Fibroblast of lung (primary cell): ENCODE measurements at regions not wholly inside any gene's neighbourhood (a gene's known extent, or its start where the extent isn't known, plus 50 kb on each side); places are given as distances from the start of the nearest gene placed in this dataset.

ENCODE experiments used
- CTCF ChIP-seq, 2 donors: IDR thresholded peaks in 1 of 2; conservative IDR thresholded peaks in 1 of 2; 1 replicate in 1 of 2; 2 replicates in 1 of 2; pipeline ENCODE4 v1.5.1; 2011 to 2012; ENCODE audit warnings: low read length in 2 of 2, control low read depth in 1 of 2, inconsistent platforms in 1 of 2, low read depth in 1 of 2, mild to moderate bottlenecking in 1 of 2
- EZH2 ChIP-seq: IDR thresholded peaks from 2 replicates; pipeline ENCODE4 v1.5.1; 2012; ENCODE audit warnings: low read length, control low read depth, mild to moderate bottlenecking; ENCODE audit errors: missing control alignments

- no peak for TF ChIP-seq CTCF (conservative IDR thresholded peaks at IDR 0.05 in 1 of 2, IDR thresholded peaks at IDR 0.05 in 1 of 2; ENCODE audit: low read depth in 1 of 2, low read length in 2 of 2)
- TF ChIP-seq EZH2 = no peak
Observed at GRCh38 chr4:141376769-141377168, 156.1 kb downstream of the ZNF330 start.
